ENCODE measurements at regions not wholly inside any gene's neighbourhood (a gene's known extent, or its start where the extent isn't known, plus 50 kb on each side); places are given as distances from the start of the nearest gene placed in this dataset.

DNA sequence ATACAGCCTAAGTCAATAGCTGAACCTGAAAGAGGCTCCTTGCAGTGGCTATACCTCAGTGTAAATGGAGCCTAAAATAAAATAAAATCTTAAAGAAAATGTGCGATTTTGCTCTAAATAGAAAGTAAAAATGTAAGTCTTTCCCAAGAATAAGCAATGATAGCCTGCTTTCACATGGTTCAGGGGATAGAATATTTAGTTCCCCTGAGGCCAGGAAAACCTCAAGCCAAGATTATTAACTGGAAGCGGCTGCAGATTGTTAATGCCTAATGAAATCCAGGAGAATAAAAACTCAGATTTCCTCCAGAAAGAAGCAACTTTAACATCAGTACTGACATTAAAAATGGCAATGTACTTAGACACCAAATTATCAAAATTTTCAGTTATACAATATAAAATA, 463.7 kb downstream of the CYLC2 start:
- POLR2A ChIA-PET: no interaction called here
- no peaks in the 10 kb centered on the region for H3K4me1 Mint-ChIP-seq
- no CpG with 5 or more reads among the region's 2 CpGs for WGBS (ENCODE audit: insufficient coverage)

DNA sequence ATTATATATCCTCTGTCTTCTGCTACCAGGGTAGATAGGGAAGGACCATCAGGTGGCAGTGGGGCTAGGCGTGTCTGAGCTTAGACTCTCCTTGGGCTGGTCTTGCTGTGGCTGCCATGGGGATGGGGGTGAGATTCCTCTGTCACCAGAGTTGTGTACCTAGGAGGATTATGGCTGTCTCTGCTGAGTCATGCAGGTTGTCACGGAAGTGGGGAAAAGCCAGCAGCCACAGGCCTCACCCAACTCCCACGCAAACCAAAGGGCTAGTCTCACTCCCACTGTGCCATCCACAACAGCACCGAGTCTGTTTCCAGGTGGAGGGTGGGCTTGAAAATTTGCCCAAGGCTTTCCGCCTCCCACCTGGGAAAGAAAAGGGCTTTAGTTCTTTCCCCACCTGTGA, 476.1 kb downstream of the CYLC2 start:
- H3K27me3 Mint-ChIP-seq: no peaks in the 10 kb centered on the region
- H3K9me3 Mint-ChIP-seq: peaks cover 3 to 36% (median 16%) of the 10 kb centered on the region in 3 donors
- ChIA-PET CTCF (no interaction called here), POLR2A (no interaction called here)
- H3K36me3 ChIP-seq (ENCODE audit: control insufficient read depth in 2 of 2, extremely low read depth in 1 of 2, insufficient read depth in 1 of 2, low read length in 1 of 2): no peaks in the 10 kb centered on the region
- no peak overlapping the region for H3K4me3 ChIP-seq (ENCODE audit: control insufficient read depth in 1 of 2, extremely low read depth in 1 of 2, low read length in 1 of 2)
- peaks cover 0 to 7% of the 10 kb centered on the region in 2 experiments for H3K27me3 ChIP-seq (replicated peaks in 1 of 2; ENCODE audit: control insufficient read depth in 2 of 2, extremely low read depth in 1 of 2, insufficient read depth in 2 of 2, low read length in 1 of 2)
- H3K27ac Mint-ChIP-seq: no peak overlapping the region
- no peaks in the 10 kb centered on the region for H3K4me1 ChIP-seq (ENCODE audit: control insufficient read depth in 1 of 2, extremely low read depth in 1 of 2, insufficient read depth in 2 of 2, low read length in 2 of 2)
- no peak for ATAC-seq (replicated peaks in 1 of 4)
- no peaks in the 10 kb centered on the region for H3K36me3 Mint-ChIP-seq
- WGBS (ENCODE audit: insufficient coverage): 100% methylated on average over 2 of the region's 5 CpGs
- H3K4me3 Mint-ChIP-seq: no peak overlapping the region
- DNase-seq: no peak
- no peaks in the 10 kb centered on the region for H3K9me3 ChIP-seq
- no peaks in the 10 kb centered on the region for H3K4me1 Mint-ChIP-seq
- H3K27ac ChIP-seq (ENCODE audit: low read length): no peak overlapping the region

More for the DNA sequence above, 463.7 kb downstream of the CYLC2 start:
- Mint-ChIP-seq H3K27me3 (no peaks in the 10 kb centered on the region), H3K9me3 (peaks cover 2 to 31% (median 4%) of the 10 kb centered on the region in 3 donors), H3K27ac (no peak overlapping the region), H3K4me3 (no peak overlapping the region), H3K36me3 (no peaks in the 10 kb centered on the region)
- H3K4me1 ChIP-seq (ENCODE audit: control insufficient read depth in 1 of 2, extremely low read depth in 1 of 2, insufficient read depth in 2 of 2, low read length in 2 of 2): no peaks in the 10 kb centered on the region
- H3K36me3 ChIP-seq (ENCODE audit: control insufficient read depth in 2 of 2, extremely low read depth in 1 of 2, insufficient read depth in 1 of 2, low read length in 1 of 2): no peaks in the 10 kb centered on the region
- H3K27ac ChIP-seq (ENCODE audit: low read length): no peak overlapping the region
- H3K27me3 ChIP-seq (replicated peaks in 1 of 2; ENCODE audit: control insufficient read depth in 2 of 2, extremely low read depth in 1 of 2, insufficient read depth in 2 of 2, low read length in 1 of 2): no peaks in the 10 kb centered on the region
- H3K9me3 ChIP-seq: no peaks in the 10 kb centered on the region
- no peak for DNase-seq
- ATAC-seq (replicated peaks in 1 of 4): no peak
- CTCF ChIA-PET: no interaction called here
- no peak overlapping the region for H3K4me3 ChIP-seq (ENCODE audit: control insufficient read depth in 1 of 2, extremely low read depth in 1 of 2, low read length in 1 of 2)

DNA sequence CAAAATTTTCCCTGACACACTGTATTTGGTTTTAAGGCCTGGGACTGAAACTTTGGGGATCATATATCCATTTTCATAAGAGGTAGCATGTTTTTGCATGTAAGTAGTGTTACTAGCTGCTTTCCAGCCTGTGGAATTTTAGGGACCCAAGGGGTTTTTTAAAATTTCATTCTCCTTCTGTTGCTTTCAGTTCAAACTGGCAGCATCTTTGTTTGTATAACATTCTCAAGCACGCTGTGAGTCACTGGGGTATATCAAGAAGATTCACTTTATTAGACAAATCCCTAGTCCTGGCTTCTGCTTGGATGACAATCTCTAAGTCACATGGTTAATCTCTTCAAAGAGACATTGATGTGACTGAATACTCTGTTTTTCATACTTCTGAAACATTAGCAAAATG, 479.0 kb downstream of the CYLC2 start:
- H3K27ac ChIP-seq (ENCODE audit: low read length): no peak overlapping the region
- no peak for DNase-seq
- Mint-ChIP-seq H3K27ac (no peak overlapping the region), H3K27me3 (no peaks in the 10 kb centered on the region), H3K4me1 (no peaks in the 10 kb centered on the region), H3K9me3 (peaks cover 5 to 27% (median 15%) of the 10 kb centered on the region in 3 donors), H3K4me3 (no peak overlapping the region), H3K36me3 (no peaks in the 10 kb centered on the region)
- POLR2A ChIA-PET: no interaction called here
- no peaks in the 10 kb centered on the region for H3K4me1 ChIP-seq (ENCODE audit: control insufficient read depth in 1 of 2, extremely low read depth in 1 of 2, insufficient read depth in 2 of 2, low read length in 2 of 2)
- H3K36me3 ChIP-seq (ENCODE audit: control insufficient read depth in 2 of 2, extremely low read depth in 1 of 2, insufficient read depth in 1 of 2, low read length in 1 of 2): no peaks in the 10 kb centered on the region
- no peak for ATAC-seq (replicated peaks in 1 of 4)
- WGBS (ENCODE audit: insufficient coverage): no CpG with 5 or more reads among the region's 1 CpG
- peaks cover 0 to 7% of the 10 kb centered on the region in 2 experiments for H3K27me3 ChIP-seq (replicated peaks in 1 of 2; ENCODE audit: control insufficient read depth in 2 of 2, extremely low read depth in 1 of 2, insufficient read depth in 2 of 2, low read length in 1 of 2)
- no peaks in the 10 kb centered on the region for H3K9me3 ChIP-seq
- CTCF ChIA-PET: no interaction called here
- no peak overlapping the region for H3K4me3 ChIP-seq (ENCODE audit: control insufficient read depth in 1 of 2, extremely low read depth in 1 of 2, low read length in 1 of 2)

DNA sequence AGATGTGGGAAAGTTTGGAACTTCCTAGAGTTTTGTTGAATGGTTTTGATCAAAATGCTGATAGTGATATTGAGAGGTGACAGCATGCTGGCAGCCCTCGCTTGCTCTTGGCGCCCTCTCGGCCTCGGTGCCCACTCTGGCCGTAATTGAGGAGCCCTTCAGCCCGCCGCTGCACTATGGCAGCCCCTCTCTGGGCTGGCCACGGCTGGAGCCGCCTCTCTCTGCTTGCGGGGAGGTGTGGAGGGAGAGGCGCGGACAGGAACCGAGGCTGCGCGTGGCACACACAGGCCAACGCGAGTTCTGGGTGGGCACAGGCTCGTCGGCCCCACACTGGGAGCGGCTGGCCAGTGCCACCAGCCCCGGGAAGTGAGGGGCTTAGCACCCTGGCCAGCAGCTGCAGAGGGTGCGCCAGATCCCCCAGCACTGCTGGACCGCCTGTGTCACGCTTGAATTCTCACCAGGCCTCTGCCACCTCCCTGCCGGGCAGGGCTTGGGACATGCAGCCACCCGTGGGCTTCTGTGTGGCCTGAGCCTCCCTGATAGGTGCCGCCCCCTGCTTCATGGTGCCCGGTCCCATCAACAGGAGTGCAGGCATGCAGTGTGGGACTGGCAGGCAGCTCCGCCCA, 488.5 kb downstream of the CYLC2 start:
- no peaks in the 10 kb centered on the region for H3K27me3 ChIP-seq (replicated peaks in 1 of 2; ENCODE audit: control insufficient read depth in 2 of 2, extremely low read depth in 1 of 2, insufficient read depth in 2 of 2, low read length in 1 of 2)
- H3K27ac Mint-ChIP-seq: no peak overlapping the region
- no peak for ATAC-seq (replicated peaks in 1 of 4)
- no peak overlapping the region for H3K4me3 ChIP-seq (ENCODE audit: control insufficient read depth in 1 of 2, extremely low read depth in 1 of 2, low read length in 1 of 2)
- H3K27ac ChIP-seq (ENCODE audit: low read length): no peak overlapping the region
- H3K9me3 ChIP-seq: no peaks in the 10 kb centered on the region
- H3K4me1 Mint-ChIP-seq: no peaks in the 10 kb centered on the region
- ChIA-PET POLR2A (no interaction called here), CTCF (no interaction called here)
- no peak for DNase-seq
- no peak overlapping the region for H3K4me3 Mint-ChIP-seq
- WGBS (ENCODE audit: insufficient coverage): 91% methylated on average over 29 of the region's 29 CpGs
- H3K36me3 Mint-ChIP-seq: no peaks in the 10 kb centered on the region
- no peaks in the 10 kb centered on the region for H3K4me1 ChIP-seq (ENCODE audit: control insufficient read depth in 1 of 2, extremely low read depth in 1 of 2, insufficient read depth in 2 of 2, low read length in 2 of 2)
- H3K36me3 ChIP-seq (ENCODE audit: control insufficient read depth in 2 of 2, extremely low read depth in 1 of 2, insufficient read depth in 1 of 2, low read length in 1 of 2): no peaks in the 10 kb centered on the region
- H3K27me3 Mint-ChIP-seq: no peaks in the 10 kb centered on the region
- peaks cover 4 to 15% (median 9%) of the 10 kb centered on the region in 3 donors for H3K9me3 Mint-ChIP-seq

DNA sequence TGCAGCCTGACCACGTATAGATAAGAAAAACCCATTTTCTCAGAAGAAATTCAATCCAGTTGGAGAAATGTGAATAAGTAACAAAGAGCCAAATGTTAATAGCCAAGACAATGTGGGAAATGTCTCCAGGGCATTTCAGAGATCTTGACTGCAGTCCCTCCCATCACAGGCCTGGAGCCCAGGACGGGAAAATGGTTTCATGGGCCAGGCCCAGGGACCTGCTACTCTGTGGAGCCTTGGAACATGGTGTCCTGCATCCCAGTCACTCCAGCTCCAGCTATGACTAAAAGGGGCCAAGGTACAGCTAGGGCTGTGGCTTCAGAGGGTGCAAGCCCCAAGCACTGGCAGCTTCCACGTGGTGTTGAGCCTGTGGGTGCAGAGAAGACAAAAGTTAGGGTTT, 490.0 kb downstream of the CYLC2 start:
- Mint-ChIP-seq H3K4me1 (no peaks in the 10 kb centered on the region), H3K27me3 (no peaks in the 10 kb centered on the region), H3K27ac (no peak overlapping the region), H3K4me3 (no peak overlapping the region), H3K36me3 (no peaks in the 10 kb centered on the region), H3K9me3 (peaks cover 4 to 14% (median 9%) of the 10 kb centered on the region in 3 donors)
- Histone ChIP-seq H3K4me3 (ENCODE audit: control insufficient read depth in 1 of 2, extremely low read depth in 1 of 2, low read length in 1 of 2) (no peak overlapping the region), H3K27ac (ENCODE audit: low read length) (no peak overlapping the region), H3K9me3 (no peaks in the 10 kb centered on the region), H3K4me1 (ENCODE audit: control insufficient read depth in 1 of 2, extremely low read depth in 1 of 2, insufficient read depth in 2 of 2, low read length in 2 of 2) (no peaks in the 10 kb centered on the region), H3K27me3 (replicated peaks in 1 of 2; ENCODE audit: control insufficient read depth in 2 of 2, extremely low read depth in 1 of 2, insufficient read depth in 2 of 2, low read length in 1 of 2) (no peaks in the 10 kb centered on the region), H3K36me3 (ENCODE audit: control insufficient read depth in 2 of 2, extremely low read depth in 1 of 2, insufficient read depth in 1 of 2, low read length in 1 of 2) (no peaks in the 10 kb centered on the region)
- POLR2A ChIA-PET: no interaction called here
- ATAC-seq (replicated peaks in 1 of 4): no peak
- DNase-seq: no peak
- WGBS (ENCODE audit: insufficient coverage): 24% methylated on average over 2 of the region's 3 CpGs
- CTCF ChIA-PET: no interaction called here

DNA sequence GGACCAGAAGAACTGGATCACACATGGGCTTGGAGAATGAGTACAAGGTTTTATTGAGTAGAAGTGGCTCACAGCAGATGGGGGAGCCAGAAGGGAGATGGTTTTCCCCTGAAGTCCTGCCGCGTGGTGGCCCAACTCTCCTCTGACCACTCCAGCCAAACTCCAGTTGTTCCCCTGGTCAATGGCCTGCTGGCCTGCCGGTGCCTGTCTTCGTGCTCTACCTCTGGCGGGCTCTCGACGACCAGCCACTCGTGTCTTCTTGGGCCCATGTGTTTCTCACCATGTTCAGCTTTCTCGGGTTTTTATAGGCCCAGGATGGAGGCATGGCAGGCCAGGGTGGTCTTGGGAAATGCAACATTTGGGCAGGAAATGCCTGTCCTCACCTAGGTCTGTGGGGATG, 519.6 kb downstream of the CYLC2 start:
- Mint-ChIP-seq H3K27ac (no peak overlapping the region), H3K36me3 (no peaks in the 10 kb centered on the region), H3K27me3 (no peaks in the 10 kb centered on the region), H3K4me3 (no peak overlapping the region), H3K9me3 (peaks cover 0 to 5% (median 0%) of the 10 kb centered on the region in 3 donors), H3K4me1 (no peaks in the 10 kb centered on the region)
- no peaks in the 10 kb centered on the region for H3K36me3 ChIP-seq (ENCODE audit: control insufficient read depth in 2 of 2, extremely low read depth in 1 of 2, insufficient read depth in 1 of 2, low read length in 1 of 2)
- ATAC-seq (replicated peaks in 1 of 4): no peak
- no peaks in the 10 kb centered on the region for H3K4me1 ChIP-seq (ENCODE audit: control insufficient read depth in 1 of 2, extremely low read depth in 1 of 2, insufficient read depth in 2 of 2, low read length in 2 of 2)
- no peak for DNase-seq
- no peak overlapping the region for H3K27ac ChIP-seq (ENCODE audit: low read length)
- no peaks in the 10 kb centered on the region for H3K27me3 ChIP-seq (replicated peaks in 1 of 2; ENCODE audit: control insufficient read depth in 2 of 2, extremely low read depth in 1 of 2, insufficient read depth in 2 of 2, low read length in 1 of 2)
- no peaks in the 10 kb centered on the region for H3K9me3 ChIP-seq
- WGBS (ENCODE audit: insufficient coverage): 92% methylated on average over 7 of the region's 9 CpGs
- ChIA-PET CTCF (no interaction called here), POLR2A (no interaction called here)
- H3K4me3 ChIP-seq (ENCODE audit: control insufficient read depth in 1 of 2, extremely low read depth in 1 of 2, low read length in 1 of 2): no peak overlapping the region

DNA sequence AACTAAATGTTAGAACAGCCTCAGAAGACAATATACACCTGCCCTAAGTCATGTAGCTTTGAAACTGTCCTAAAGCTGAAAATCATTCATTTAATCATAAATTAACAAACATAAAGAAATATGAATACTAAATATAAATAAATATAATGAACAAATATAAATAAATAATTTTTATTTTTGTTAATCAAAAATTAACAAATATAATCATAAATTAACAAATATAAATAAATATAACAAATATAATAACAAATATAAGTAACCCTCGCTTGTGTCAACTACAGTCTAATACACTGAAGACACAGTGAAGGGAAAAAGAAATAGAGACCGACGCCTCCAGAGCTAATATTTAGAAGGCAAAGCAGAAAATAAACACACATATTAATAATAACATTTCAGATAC, 527.3 kb downstream of the CYLC2 start:
- no peaks in the 10 kb centered on the region for H3K4me1 Mint-ChIP-seq
- H3K27ac ChIP-seq (ENCODE audit: low read length): no peak overlapping the region

More for the DNA sequence above, 527.3 kb downstream of the CYLC2 start:
- Histone ChIP-seq H3K27me3 (replicated peaks in 1 of 2; ENCODE audit: control insufficient read depth in 2 of 2, extremely low read depth in 1 of 2, insufficient read depth in 2 of 2, low read length in 1 of 2) (no peaks in the 10 kb centered on the region), H3K36me3 (ENCODE audit: control insufficient read depth in 2 of 2, extremely low read depth in 1 of 2, insufficient read depth in 1 of 2, low read length in 1 of 2) (no peaks in the 10 kb centered on the region), H3K9me3 (no peaks in the 10 kb centered on the region), H3K4me1 (ENCODE audit: control insufficient read depth in 1 of 2, extremely low read depth in 1 of 2, insufficient read depth in 2 of 2, low read length in 2 of 2) (no peaks in the 10 kb centered on the region), H3K4me3 (ENCODE audit: control insufficient read depth in 1 of 2, extremely low read depth in 1 of 2, low read length in 1 of 2) (no peak overlapping the region)
- ChIA-PET POLR2A (no interaction called here), CTCF (no interaction called here)
- Mint-ChIP-seq H3K36me3 (no peaks in the 10 kb centered on the region), H3K9me3 (no peaks in the 10 kb centered on the region), H3K27ac (no peak overlapping the region), H3K27me3 (no peaks in the 10 kb centered on the region), H3K4me3 (no peak overlapping the region)
- DNase-seq (no peak), ATAC-seq (replicated peaks in 1 of 4) (no peak)
- WGBS (ENCODE audit: insufficient coverage): no CpG with 5 or more reads among the region's 3 CpGs

All from T-cell (primary cell).